Stimulated activated CD4-positive, alpha-beta T cell treated with anti-CD3 and anti-CD28 coated beads, Interleukin-4, amount 100 ng/mL, for 48 hours (primary cell): ENCODE measurements at regions not wholly inside any gene's neighbourhood (a gene's known extent, or its start where the extent isn't known, plus 50 kb on each side); places are given as distances from the start of the nearest gene placed in this dataset.
"Not testable (repeated sequence)": the region's sequence is repeated elsewhere in the genome, so short reads cannot be mapped to it uniquely, and the experiment has no call there.

Source experiments
- DNase-seq, 2 donors: peaks; one replicate each; pipeline ENCODE4 v3.0.0-alpha.2; 2020; ENCODE audit warnings: low read depth in 2 of 2

- DNase-seq, result no peak
These were observed 546.7 kb downstream of the PTPRU start for GRCh38 chr1:29782846-29783507.

- no peak for DNase-seq
These were observed 542.8 kb downstream of the PTPRU start for GRCh38 chr1:29779146-29779545.

- no peak for DNase-seq
These were observed 541.2 kb downstream of the PTPRU start for GRCh38 chr1:29777522-29777921.

- DNase-seq, result no peak
These were observed 538.0 kb downstream of the PTPRU start for GRCh38 chr1:29774355-29774754.

GRCh38 chr1:29772584-29773100 is 536.3 kb downstream of the PTPRU start:
- DNase-seq, result no peak

GRCh38 chr1:29767769-29768425 is 531.6 kb downstream of the PTPRU start:
- DNase-seq, result no peak

GRCh38 chr1:29767088-29767685 is 530.9 kb downstream of the PTPRU start:
- no peak for DNase-seq

- no peak for DNase-seq
These were observed 526.3 kb downstream of the PTPRU start for GRCh38 chr1:29762635-29763034.

GRCh38 chr1:29761159-29761928 is 525.0 kb downstream of the PTPRU start:
- no peak for DNase-seq

- DNase-seq, result no peak
These were observed 523.8 kb downstream of the PTPRU start for GRCh38 chr1:29760067-29760564.

- no peak for DNase-seq
These were observed 522.6 kb downstream of the PTPRU start for GRCh38 chr1:29758781-29759499.

- DNase-seq, result no peak
These were observed 521.8 kb downstream of the PTPRU start for GRCh38 chr1:29757866-29758780.

- DNase-seq, result no peak
These were observed 520.8 kb downstream of the PTPRU start for GRCh38 chr1:29756901-29757725.

GRCh38 chr1:29756498-29756897 is 520.2 kb downstream of the PTPRU start:
- DNase-seq, result no peak

GRCh38 chr1:29756085-29756484 is 519.8 kb downstream of the PTPRU start:
- no peak for DNase-seq

- not testable (repeated sequence) for DNase-seq
These were observed 519.2 kb downstream of the PTPRU start for GRCh38 chr1:29755412-29756015.

GRCh38 chr1:29754573-29755375 is 518.5 kb downstream of the PTPRU start:
- DNase-seq, result no peak
